ENCODE measurements at regions not wholly inside any gene's neighbourhood (a gene's known extent, or its start where the extent isn't known, plus 50 kb on each side); places are given as distances from the start of the nearest gene placed in this dataset.

- Histone ChIP-seq H3K18ac (ENCODE audit: insufficient read length, low read depth, low read length) (no peak overlapping the region), H3K23ac (ENCODE audit: insufficient read length, low read depth, low read length) (no peak overlapping the region), H4K91ac (ENCODE audit: insufficient read length, low read depth, low read length) (no peak overlapping the region), H3K9me3 (ENCODE audit: control insufficient read depth, low read depth, low read length) (no peaks in the 10 kb centered on the region), H3K56ac (ENCODE audit: insufficient read length, low read depth, low read length) (no peak overlapping the region), H3T11ph (ENCODE audit: low read length) (no peak overlapping the region), H2BK20ac (ENCODE audit: low read depth, low read length, poor library complexity, severe bottlenecking) (no peak overlapping the region), H3K9ac (ENCODE audit: extremely low read depth, insufficient read length, low read length) (no peak overlapping the region), H4K20me1 (ENCODE audit: control insufficient read depth, insufficient read depth, insufficient read length) (no peaks in the 10 kb centered on the region), H3K4ac (ENCODE audit: low read depth, low read length) (no peak overlapping the region), H2AK5ac (ENCODE audit: insufficient read length, low read length) (no peak overlapping the region), H4K8ac (replicated peaks; ENCODE audit: insufficient read length, low read depth, low read length) (no peak overlapping the region), H3K23me2 (ENCODE audit: insufficient read length, low read depth, low read length, poor library complexity, severe bottlenecking) (no peaks in the 10 kb centered on the region), H2BK12ac (ENCODE audit: insufficient read length, low read depth, low read length) (no peak overlapping the region), H2BK120ac (ENCODE audit: low read depth, low read length, poor library complexity, severe bottlenecking) (no peak overlapping the region), H3K4me2 (ENCODE audit: insufficient read depth, insufficient read length, low read length) (no peak overlapping the region), H3K79me1 (ENCODE audit: insufficient read depth, low read depth, low read length, poor library complexity, severe bottlenecking) (no peaks in the 10 kb centered on the region), H3K4me1 (ENCODE audit: insufficient read depth, low read length) (no peaks in the 10 kb centered on the region; the same call in 1 of the 2 replicates), H2BK15ac (ENCODE audit: low read depth, low read length) (no peak overlapping the region), H3K27ac (ENCODE audit: insufficient read length, low read depth, low read length) (no peak overlapping the region), H4K5ac (ENCODE audit: insufficient read length, low read depth, low read length) (no peak overlapping the region), H3K14ac (ENCODE audit: insufficient read depth, low read length) (peak overlapping the region; percentile 50; the same call in 1 of the 2 replicates), H3K79me2 (ENCODE audit: insufficient read depth, low read length) (no peaks in the 10 kb centered on the region), H3K27me3 (ENCODE audit: insufficient read depth, low read length) (no peaks in the 10 kb centered on the region), H2AFZ (ENCODE audit: low read length) (no peak overlapping the region), H2BK5ac (ENCODE audit: insufficient read length, low read length) (no peak overlapping the region)
- Mint-ChIP-seq H3K4me3 (no peak overlapping the region), H3K27me3 (ENCODE audit: low read depth) (peaks cover 4% of the 10 kb centered on the region), H3K36me3 (ENCODE audit: insufficient read depth in 1 of 3, low read depth in 3 of 3) (no peaks in the 10 kb centered on the region; a peak in 1 of 7 replicates), H3K4me1 (peaks cover 0 to 9% of the 10 kb centered on the region in 2 experiments; a peak in 2 of 4 replicates), H3K9me3 (no peaks in the 10 kb centered on the region), H3K27ac (no peak overlapping the region; a peak in 2 of 7 replicates)
- no peak for DNase-seq
- TF ChIP-seq, protein P1, sequence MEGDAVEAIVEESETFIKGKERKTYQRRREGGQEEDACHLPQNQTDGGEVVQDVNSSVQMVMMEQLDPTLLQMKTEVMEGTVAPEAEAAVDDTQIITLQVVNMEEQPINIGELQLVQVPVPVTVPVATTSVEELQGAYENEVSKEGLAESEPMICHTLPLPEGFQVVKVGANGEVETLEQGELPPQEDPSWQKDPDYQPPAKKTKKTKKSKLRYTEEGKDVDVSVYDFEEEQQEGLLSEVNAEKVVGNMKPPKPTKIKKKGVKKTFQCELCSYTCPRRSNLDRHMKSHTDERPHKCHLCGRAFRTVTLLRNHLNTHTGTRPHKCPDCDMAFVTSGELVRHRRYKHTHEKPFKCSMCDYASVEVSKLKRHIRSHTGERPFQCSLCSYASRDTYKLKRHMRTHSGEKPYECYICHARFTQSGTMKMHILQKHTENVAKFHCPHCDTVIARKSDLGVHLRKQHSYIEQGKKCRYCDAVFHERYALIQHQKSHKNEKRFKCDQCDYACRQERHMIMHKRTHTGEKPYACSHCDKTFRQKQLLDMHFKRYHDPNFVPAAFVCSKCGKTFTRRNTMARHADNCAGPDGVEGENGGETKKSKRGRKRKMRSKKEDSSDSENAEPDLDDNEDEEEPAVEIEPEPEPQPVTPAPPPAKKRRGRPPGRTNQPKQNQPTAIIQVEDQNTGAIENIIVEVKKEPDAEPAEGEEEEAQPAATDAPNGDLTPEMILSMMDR (conservative IDR thresholded peaks at IDR 0.05) = no peak
- WGBS (ENCODE audit: extremely low coverage, insufficient read length, low lambda C conversion rate) = no CpG with 5 or more reads among the region's 11 CpGs
Observed at GRCh38 chr10:130360826-130361311, 224.7 kb downstream of the GLRX3 start.

Measured in H9 (cell line).